ENCODE measurements at regions not wholly inside any gene's neighbourhood (a gene's known extent, or its start where the extent isn't known, plus 50 kb on each side); places are given as distances from the start of the nearest gene placed in this dataset.

- Histone ChIP-seq H3K9me3 (no peaks in the 10 kb centered on the region), H3K27me3 (no peaks in the 10 kb centered on the region), H3K27ac (no peak overlapping the region), H3K4me3 (no peak overlapping the region), H3K4me1 (no peaks in the 10 kb centered on the region), H3K36me3 (no peaks in the 10 kb centered on the region)
- intact Hi-C loops (cut with DNase I), result no loop called here
- WGBS (ENCODE audit: insufficient coverage, low coverage, low lambda C conversion rate, missing lambda C conversion rate), result 49% methylated on average over 11 of the region's 13 CpGs
- TF ChIP-seq, protein P1, sequence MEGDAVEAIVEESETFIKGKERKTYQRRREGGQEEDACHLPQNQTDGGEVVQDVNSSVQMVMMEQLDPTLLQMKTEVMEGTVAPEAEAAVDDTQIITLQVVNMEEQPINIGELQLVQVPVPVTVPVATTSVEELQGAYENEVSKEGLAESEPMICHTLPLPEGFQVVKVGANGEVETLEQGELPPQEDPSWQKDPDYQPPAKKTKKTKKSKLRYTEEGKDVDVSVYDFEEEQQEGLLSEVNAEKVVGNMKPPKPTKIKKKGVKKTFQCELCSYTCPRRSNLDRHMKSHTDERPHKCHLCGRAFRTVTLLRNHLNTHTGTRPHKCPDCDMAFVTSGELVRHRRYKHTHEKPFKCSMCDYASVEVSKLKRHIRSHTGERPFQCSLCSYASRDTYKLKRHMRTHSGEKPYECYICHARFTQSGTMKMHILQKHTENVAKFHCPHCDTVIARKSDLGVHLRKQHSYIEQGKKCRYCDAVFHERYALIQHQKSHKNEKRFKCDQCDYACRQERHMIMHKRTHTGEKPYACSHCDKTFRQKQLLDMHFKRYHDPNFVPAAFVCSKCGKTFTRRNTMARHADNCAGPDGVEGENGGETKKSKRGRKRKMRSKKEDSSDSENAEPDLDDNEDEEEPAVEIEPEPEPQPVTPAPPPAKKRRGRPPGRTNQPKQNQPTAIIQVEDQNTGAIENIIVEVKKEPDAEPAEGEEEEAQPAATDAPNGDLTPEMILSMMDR (IDR thresholded peaks at IDR 0.05), result no peak
- no peak for TF ChIP-seq POLR2A (IDR thresholded peaks at IDR 0.05)
- no peak for DNase-seq
- no peak for ATAC-seq
Observed at GRCh38 chr12:34386016-34386415, 363.7 kb downstream of the ALG10 start.

GRCh38 chr12:34386621-34387255, 364.4 kb downstream of the ALG10 start:
- WGBS (ENCODE audit: insufficient coverage, low coverage, low lambda C conversion rate, missing lambda C conversion rate), result 39% methylated on average over 8 of the region's 24 CpGs
- DNase-seq (no peak), ATAC-seq (no peak)
- intact Hi-C loops (cut with DNase I), result no loop called here
- TF ChIP-seq POLR2A (IDR thresholded peaks at IDR 0.05), result no peak
- TF ChIP-seq, protein P1 (IDR thresholded peaks at IDR 0.05), result no peak
- Histone ChIP-seq H3K4me3 (no peak overlapping the region), H3K27ac (no peak overlapping the region), H3K9me3 (no peaks in the 10 kb centered on the region), H3K4me1 (no peaks in the 10 kb centered on the region), H3K36me3 (no peaks in the 10 kb centered on the region), H3K27me3 (no peaks in the 10 kb centered on the region)

GRCh38 chr12:34387711-34388635, 365.7 kb downstream of the ALG10 start:
- Histone ChIP-seq H3K4me3 (no peak overlapping the region), H3K36me3 (no peaks in the 10 kb centered on the region), H3K9me3 (no peaks in the 10 kb centered on the region), H3K27me3 (no peaks in the 10 kb centered on the region), H3K4me1 (no peaks in the 10 kb centered on the region), H3K27ac (no peak overlapping the region)
- intact Hi-C loops (cut with DNase I), result no loop called here
- 64% methylated on average over 19 of the region's 25 CpGs for WGBS (ENCODE audit: insufficient coverage, low coverage, low lambda C conversion rate, missing lambda C conversion rate)
- ATAC-seq, result no peak
- no peak for DNase-seq
- no peak for TF ChIP-seq POLR2A (IDR thresholded peaks at IDR 0.05)
- TF ChIP-seq, protein P1 (IDR thresholded peaks at IDR 0.05), result no peak

DNA sequence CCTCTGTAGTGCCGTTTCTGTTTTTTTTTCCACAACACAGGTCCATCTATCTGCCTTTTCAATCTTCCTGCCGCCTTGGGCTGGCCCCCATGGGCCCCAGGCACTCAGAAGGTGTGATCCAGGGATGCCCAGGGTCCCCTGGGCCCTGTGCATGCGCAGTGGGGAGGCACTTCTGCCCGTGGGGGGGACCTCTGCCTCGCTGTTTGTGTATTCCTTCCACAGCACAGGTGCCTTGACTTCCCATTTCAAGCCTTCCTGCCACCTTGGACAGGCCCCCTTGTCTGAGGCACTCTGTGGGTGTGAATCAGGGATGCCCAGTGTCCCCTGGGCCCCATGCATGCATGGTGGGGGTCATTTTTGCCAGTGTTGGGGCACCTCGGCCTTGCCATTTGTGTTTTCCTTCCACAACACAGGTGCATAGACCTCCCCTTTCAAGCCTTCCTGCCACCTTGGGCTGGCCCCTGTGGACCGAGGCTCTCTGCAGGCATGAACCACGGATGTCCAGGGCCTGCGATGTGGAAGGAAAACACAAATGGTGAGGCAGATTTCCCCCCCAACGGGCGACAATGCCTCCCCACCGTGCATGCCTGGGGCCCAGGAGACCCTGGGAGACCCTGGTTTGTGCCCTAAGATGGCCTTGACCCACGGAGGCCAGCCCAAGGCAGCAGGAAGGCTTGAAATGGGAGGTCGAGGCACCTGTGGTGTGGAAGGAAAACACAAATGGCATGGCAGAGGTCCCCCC, 366.5 kb downstream of the ALG10 start:
- TF ChIP-seq POLR2A (IDR thresholded peaks at IDR 0.05), result no peak
- intact Hi-C loops (cut with DNase I), result no loop called here

More for the DNA sequence above, 366.5 kb downstream of the ALG10 start:
- H3K4me3 ChIP-seq, result no peak overlapping the region
- no peaks in the 10 kb centered on the region for H3K9me3 ChIP-seq
- WGBS (ENCODE audit: insufficient coverage, low coverage, low lambda C conversion rate, missing lambda C conversion rate), result 32% methylated on average over 6 of the region's 14 CpGs
- no peaks in the 10 kb centered on the region for H3K36me3 ChIP-seq
- H3K27me3 ChIP-seq, result no peaks in the 10 kb centered on the region
- no peaks in the 10 kb centered on the region for H3K4me1 ChIP-seq
- no peak for DNase-seq
- no peak for ATAC-seq
- H3K27ac ChIP-seq, result no peak overlapping the region
